HG03159 (cell line): ENCODE measurements at regions not wholly inside any gene's neighbourhood (a gene's known extent, or its start where the extent isn't known, plus 50 kb on each side); places are given as distances from the start of the nearest gene placed in this dataset.
"Not testable (repeated sequence)": the region's sequence is repeated elsewhere in the genome, so short reads cannot be mapped to it uniquely, and the experiment has no call there.

Experiments used
- ATAC-seq: cut with Tn5 transposase; IDR thresholded peaks from one replicate; pipeline ENCODE4 v1.9.1; 2021; ENCODE audit warnings: mild to moderate bottlenecking, moderate library complexity; ENCODE audit not compliant: unreplicated experiment

GRCh38 chr12:46670636-46671035 is 155.2 kb downstream of the SLC38A4 start:
- ATAC-seq: no peak

DNA sequence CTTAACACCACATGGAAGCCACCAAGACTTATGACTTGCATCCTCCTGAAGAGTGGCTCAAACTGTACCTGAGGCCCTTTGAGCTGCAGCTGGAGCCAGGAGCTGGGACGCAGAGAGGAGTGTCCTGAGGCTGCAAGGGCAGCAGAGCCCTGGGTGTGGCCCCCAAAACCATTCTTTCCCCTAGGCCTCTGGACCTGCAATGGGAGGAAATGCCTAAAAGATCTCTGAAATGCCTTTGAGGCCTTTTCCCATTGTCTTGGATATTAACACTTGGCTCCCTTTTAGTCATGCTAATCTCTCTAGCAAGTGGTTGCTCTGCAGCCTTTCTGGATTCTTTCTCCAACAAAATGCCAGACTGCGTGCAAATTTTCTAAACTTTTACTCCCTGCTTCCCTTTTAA is 156.1 kb downstream of the SLC38A4 start:
- no peak for ATAC-seq

DNA sequence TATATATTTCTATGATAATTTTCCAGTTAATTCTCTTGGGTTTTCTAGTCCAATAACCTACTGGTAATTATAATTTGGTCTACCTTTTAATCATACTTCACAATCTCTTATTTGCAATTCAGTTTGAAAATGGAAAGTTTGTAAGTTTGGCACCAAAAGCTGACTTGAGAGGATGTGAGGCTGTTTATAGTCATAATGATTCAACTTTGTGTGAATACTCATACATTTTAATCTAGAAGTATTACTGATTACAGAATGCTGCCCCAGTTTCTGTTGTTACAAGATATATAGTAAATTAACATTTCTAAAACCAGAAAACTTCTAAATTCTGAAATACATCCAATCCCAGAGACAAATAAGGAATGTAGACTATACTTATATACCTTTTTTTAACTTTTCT is 158.2 kb downstream of the SLC38A4 start:
- ATAC-seq: no peak

DNA sequence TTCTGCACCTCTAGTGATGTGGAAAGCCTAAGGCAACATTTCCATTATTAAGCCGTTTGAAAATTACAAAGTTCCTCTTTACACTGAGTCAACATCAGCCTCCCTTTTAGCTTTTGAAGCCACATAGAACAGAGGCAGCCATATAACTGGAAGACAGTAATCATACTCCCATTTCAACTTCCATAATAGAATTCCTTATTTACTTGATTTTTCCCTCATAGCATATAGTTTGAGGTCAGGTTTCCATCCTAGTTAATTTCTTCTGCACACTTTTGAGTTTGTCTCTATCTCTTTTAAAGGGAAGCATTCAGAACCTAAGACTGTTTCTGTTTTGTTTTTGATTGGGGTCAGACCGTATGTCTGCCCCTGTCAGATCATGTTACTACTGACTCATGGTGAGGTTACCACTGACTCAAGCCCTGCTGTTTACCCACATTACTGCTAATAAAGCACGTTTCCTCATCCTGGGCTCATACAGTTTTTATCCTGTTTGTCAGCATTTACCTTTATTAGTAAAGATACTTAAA is 161.0 kb downstream of the SLC38A4 start:
- peak; percentile 60 for ATAC-seq

- ATAC-seq: no peak
Measured at GRCh38 chr12:46663318-46663717, 162.5 kb downstream of the SLC38A4 start.

- ATAC-seq: peak; percentile 75
Measured at GRCh38 chr12:46661110-46661845, 164.5 kb downstream of the SLC38A4 start.

- ATAC-seq: no peak
Measured at GRCh38 chr12:46660719-46661109, 165.1 kb downstream of the SLC38A4 start.

DNA sequence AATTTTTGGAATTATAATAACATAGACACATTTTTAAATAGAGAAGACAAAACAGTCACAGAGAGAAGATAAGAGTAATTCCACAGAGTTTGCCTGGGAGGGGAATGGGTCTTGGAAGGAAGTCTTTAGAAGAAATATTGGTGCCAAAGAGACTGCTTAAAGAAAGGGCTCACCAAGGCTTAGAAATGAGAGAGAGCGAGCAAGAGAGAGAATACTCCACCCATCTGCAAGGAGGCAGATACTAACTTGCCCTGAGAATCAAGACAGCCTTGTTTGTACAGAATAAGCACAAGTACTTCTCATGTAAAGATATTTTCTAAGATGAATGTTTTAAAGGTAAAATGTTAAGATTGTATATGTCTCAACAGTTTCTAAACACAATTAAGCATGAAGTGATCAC is 165.5 kb downstream of the SLC38A4 start:
- ATAC-seq: no peak

DNA sequence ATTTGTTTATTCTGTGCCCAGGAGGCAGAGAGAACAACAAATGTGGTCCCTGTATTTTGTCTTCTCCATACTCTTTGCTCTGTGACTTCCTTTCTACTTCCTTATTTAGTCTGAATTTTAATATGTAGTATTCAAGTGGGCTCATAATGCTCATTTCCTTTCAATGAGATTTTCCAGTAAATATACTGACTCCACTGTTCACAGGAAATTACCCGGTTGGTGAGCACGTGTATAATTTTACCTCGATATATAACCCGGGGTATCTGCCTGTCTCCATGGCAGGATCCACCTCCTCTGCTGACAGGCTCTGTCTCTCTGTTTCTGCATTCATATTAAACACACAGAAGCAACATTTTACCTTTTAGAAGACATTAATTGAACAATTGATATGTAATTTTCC is 166.0 kb downstream of the SLC38A4 start:
- ATAC-seq: no peak

- no peak for ATAC-seq
Measured at GRCh38 chr12:46659032-46659650, 166.7 kb downstream of the SLC38A4 start.

DNA sequence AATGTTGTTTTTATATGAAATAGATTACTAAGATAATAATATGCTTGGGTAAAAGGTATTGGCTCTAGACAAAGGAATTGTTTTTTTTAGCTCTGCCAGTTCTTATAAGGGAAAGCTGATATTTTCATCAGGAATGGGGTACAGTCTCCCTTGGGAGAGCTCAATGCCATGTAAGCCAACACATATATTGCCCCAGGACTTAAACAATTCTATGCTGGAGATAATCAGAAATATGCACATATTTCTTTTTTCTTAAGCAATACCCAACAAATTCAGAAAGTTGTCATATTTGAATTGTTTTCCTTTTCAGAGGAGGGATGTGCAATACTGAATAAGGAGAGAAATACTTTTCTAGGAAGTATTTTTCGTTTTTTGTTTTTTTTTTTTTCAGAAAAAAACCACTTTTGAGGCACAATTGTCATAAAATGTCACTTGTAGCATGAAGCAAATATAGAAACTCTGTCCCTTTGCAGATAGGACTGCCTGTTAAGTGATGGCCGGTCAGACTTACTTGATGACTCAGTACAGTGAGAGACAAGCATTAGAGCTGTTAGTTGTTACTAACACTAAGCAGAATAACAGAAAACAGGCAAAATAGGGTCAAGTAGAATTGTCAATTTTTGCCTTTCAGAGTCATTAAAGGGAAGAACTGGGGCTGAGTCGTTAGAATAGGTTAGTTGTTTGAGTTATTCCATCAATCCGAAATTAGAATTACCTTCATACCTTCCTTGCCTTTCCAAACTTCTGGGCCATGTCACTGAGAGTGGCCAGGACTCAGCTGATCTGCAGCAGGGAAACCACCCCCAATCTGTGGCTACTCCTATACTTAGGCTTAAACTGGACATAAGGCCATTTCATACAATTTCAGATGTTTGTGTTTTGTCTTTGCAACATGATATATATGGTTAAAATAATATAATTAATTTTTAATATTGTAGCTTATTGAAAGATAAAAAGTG is 168.1 kb downstream of the SLC38A4 start:
- ATAC-seq: no peak

- not testable (repeated sequence) for ATAC-seq
Measured at GRCh38 chr12:46655984-46656383, 169.8 kb downstream of the SLC38A4 start.

- no peak for ATAC-seq
Measured at GRCh38 chr12:46653311-46653710, 172.5 kb downstream of the SLC38A4 start.

- ATAC-seq: no peak
Measured at GRCh38 chr12:46652692-46653091, 173.1 kb downstream of the SLC38A4 start.

GRCh38 chr12:46650688-46651087 is 175.1 kb downstream of the SLC38A4 start:
- ATAC-seq: no peak

DNA sequence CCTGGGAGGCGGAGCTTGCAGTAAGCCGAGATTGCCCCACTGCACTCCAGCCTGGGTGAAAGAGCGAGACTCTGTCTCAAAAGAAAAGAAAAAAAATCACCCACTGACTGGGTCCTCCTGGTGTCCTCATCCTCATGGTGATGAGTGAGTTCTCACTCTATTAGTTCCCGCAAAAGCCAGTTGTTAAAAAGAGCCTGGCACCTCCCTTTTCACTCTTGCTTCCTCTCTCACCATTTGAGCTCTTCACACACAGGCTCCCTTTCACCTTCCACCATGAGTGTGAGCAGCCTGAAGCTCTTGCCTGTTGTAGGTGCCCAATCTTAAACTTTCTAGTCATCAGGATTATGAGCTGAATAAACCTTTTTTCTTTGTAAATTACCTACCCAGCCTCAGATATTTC is 176.4 kb downstream of the SLC38A4 start:
- no peak for ATAC-seq

- ATAC-seq: no peak
Measured at GRCh38 chr12:46647034-46647433, 178.8 kb downstream of the SLC38A4 start.

DNA sequence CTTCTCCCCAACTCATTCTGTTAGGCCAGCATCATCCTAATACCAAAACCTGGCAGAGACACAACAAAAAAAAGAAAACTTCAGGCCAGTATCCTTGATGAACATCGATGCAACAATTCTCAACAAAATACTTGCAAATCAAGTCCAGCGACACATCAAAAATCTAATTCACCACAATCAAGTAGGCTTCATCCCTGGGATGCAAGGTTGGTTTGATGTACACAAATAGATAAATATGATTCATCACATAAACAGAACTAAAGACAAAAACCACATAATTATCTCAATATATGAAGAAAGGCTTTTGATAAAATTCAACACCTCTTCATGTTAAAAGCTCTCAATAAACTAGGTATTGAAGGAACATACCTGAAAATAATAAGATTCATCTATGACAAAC is 184.1 kb downstream of the SLC38A4 start:
- not testable (repeated sequence) for ATAC-seq

DNA sequence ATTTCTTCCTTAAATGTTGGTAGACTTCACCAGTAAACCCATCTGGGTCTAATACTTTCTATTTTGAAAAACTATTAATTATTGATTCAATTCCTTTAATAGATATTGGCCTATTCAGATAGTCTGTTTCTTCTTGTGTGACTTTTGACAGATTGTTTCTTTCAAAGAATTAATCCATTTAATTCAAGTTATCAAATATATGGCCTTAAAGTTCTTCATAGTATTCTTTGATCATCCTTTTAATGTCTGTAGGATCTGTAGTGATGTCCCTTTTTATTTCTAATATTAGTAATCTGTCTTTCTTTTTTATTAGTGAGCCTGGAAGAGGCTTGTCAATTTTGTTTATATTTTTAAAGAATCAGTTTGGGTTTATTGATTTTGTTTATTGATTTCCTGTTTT is 190.0 kb downstream of the SLC38A4 start:
- no peak for ATAC-seq

DNA sequence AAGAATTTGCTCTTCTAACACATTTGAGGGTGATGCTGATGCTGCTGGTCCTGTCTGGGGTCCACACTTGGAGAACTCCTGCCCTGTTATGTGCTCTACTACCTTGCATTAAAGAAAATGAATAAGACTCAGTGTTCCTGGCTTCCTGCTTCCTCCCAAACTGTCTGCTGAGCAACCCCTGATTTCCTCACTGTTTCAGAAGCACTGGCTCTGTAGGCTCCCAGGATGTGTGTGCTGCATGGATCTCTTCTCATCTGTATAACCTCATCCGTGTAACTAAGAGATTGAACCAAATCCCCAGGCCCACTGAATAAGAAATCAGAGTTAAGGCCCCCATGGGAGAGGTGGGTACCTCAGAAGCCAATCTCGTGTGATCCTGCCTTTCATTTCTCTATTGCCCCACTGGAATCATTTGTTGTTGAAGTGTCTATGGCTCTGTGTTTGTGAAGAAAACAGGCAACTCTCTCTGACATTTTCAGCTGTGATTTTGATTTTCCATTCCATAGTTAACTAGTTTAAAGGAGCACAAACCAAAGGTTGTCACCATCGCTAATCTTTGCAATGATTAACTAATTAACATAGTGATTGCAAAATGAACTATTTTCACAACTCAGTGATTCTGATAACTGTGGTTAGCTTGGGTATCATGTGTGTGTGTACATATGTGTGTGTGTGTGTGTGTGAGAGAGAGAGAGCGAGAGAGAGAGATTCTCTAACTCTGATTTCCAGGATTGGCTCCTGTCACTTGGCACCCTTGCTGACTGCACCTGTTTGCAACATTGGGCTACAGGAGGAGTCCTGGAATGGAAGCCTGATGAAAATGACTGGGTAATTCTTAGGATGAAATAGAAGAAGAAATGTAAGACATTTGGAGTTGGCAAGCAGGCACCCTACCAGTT is 196.2 kb downstream of the SLC38A4 start:
- no peak for ATAC-seq
